GM12875 (cell line): ENCODE measurements at regions not wholly inside any gene's neighbourhood (a gene's known extent, or its start where the extent isn't known, plus 50 kb on each side); places are given as distances from the start of the nearest gene placed in this dataset.

Experiments
- H3K4me3 ChIP-seq: one replicate; pipeline ENCODE4 v1.5.1; 2011; ENCODE audit warnings: low read depth, low read length, control low read depth
- CTCF ChIP-seq: IDR thresholded peaks from 2 replicates; pipeline ENCODE4 v1.5.1; 2011; ENCODE audit warnings: low read depth, mild to moderate bottlenecking, control low read depth, inconsistent platforms, low read length, moderate library complexity, borderline replicate concordance; ENCODE audit not compliant: insufficient read depth

GRCh38 chr16:26668026-26668425 is 398.7 kb upstream of the C16orf82 start:
- TF ChIP-seq CTCF: no peak
- H3K4me3 ChIP-seq: no peak overlapping the region

- TF ChIP-seq CTCF: no peak
- H3K4me3 ChIP-seq: no peak overlapping the region
These were observed 394.5 kb upstream of the C16orf82 start for GRCh38 chr16:26672206-26672605.

GRCh38 chr16:26673011-26673410 is 393.7 kb upstream of the C16orf82 start:
- H3K4me3 ChIP-seq: no peak overlapping the region
- no peak for TF ChIP-seq CTCF

- no peak overlapping the region for H3K4me3 ChIP-seq
- TF ChIP-seq CTCF: no peak
These were observed 386.1 kb upstream of the C16orf82 start for GRCh38 chr16:26680671-26681070.

- no peak overlapping the region for H3K4me3 ChIP-seq
- TF ChIP-seq CTCF: no peak
These were observed 378.6 kb upstream of the C16orf82 start for GRCh38 chr16:26688105-26688504.

- TF ChIP-seq CTCF: no peak
- H3K4me3 ChIP-seq: no peak overlapping the region
These were observed 378.0 kb upstream of the C16orf82 start for GRCh38 chr16:26688699-26689098.

GRCh38 chr16:26692658-26693057 is 374.1 kb upstream of the C16orf82 start:
- H3K4me3 ChIP-seq: no peak overlapping the region
- no peak for TF ChIP-seq CTCF
